HEK293T (cell line): ENCODE measurements at regions not wholly inside any gene's neighbourhood (a gene's known extent, or its start where the extent isn't known, plus 50 kb on each side); places are given as distances from the start of the nearest gene placed in this dataset.

Source experiments
- CTCF ChIA-PET: fragments of 350-600 bp; formaldehyde crosslinking; extraction: SDS; loops from one replicate; lab custom pipeline; 2021; ENCODE audit warnings: antibody characterized with exemption, inconsistent platforms; lab: Yijun Ruan, JAX
- POLR2A ChIA-PET: fragments of 350-600 bp; formaldehyde crosslinking; extraction: SDS; loops from one replicate; lab custom pipeline; 2020; ENCODE audit warnings: antibody characterized with exemption, inconsistent platforms; lab: Yijun Ruan, JAX
- DNase-seq: peaks from one replicate; pipeline ENCODE4 v3.0.0; 2012; ENCODE audit warnings: mixed read lengths; ENCODE audit errors: extremely low spot score
- ARNT ChIP-seq: fragments of 450-650 bp; IDR thresholded peaks from 2 replicates; pipeline ENCODE4 v1.6.1; 2017; ENCODE audit warnings: mild to moderate bottlenecking
- BHLHE40 ChIP-seq: fragments of 450-650 bp; IDR thresholded peaks from 2 replicates; pipeline ENCODE4 v1.6.1; 2016; ENCODE audit warnings: mild to moderate bottlenecking, moderate library complexity, borderline replicate concordance
- CTBP1 ChIP-seq: fragments of 450-650 bp; IDR thresholded peaks from 2 replicates; pipeline ENCODE4 v1.6.1; 2016; ENCODE audit warnings: borderline replicate concordance
- ELF4 ChIP-seq: fragments of 450-650 bp; IDR thresholded peaks from 2 replicates; pipeline ENCODE4 v1.6.1; 2017; ENCODE audit warnings: antibody characterized with exemption
- FOXA1 ChIP-seq: fragments of 450-650 bp; IDR thresholded peaks from 2 replicates; pipeline ENCODE4 v1.6.1; 2016; ENCODE audit warnings: mild to moderate bottlenecking
- FOXK2 ChIP-seq: fragments of 450-650 bp; IDR thresholded peaks from 2 replicates; pipeline ENCODE4 v1.6.1; 2016; ENCODE audit warnings: mild to moderate bottlenecking
- FOXM1 ChIP-seq: fragments of 450-650 bp; IDR thresholded peaks from 2 replicates; pipeline ENCODE4 v1.6.1; 2017; ENCODE audit warnings: mild to moderate bottlenecking, borderline replicate concordance
- HDGF ChIP-seq: fragments of 450-650 bp; IDR thresholded peaks from 2 replicates; pipeline ENCODE4 v1.6.1; 2017; ENCODE audit warnings: antibody characterized with exemption, borderline replicate concordance
- L3MBTL2 ChIP-seq: fragments of 450-650 bp; conservative IDR thresholded peaks from 2 replicates; pipeline ENCODE4 v1.6.1; 2016; ENCODE audit warnings: mild to moderate bottlenecking
- LEF1 ChIP-seq: fragments of 450-650 bp; IDR thresholded peaks from 2 replicates; pipeline ENCODE4 v1.6.1; 2017; ENCODE audit warnings: mild to moderate bottlenecking, borderline replicate concordance
- NFRKB ChIP-seq: fragments of 450-650 bp; IDR thresholded peaks from 2 replicates; pipeline ENCODE4 v1.6.1; 2016; ENCODE audit warnings: mild to moderate bottlenecking, moderate library complexity
- PKNOX1 ChIP-seq: fragments of 450-650 bp; IDR thresholded peaks from 2 replicates; pipeline ENCODE4 v1.6.1; 2016
- SP1 ChIP-seq: fragments of 450-650 bp; IDR thresholded peaks from 2 replicates; pipeline ENCODE4 v1.6.1; 2017
- SUZ12 ChIP-seq: fragments of 450-650 bp; IDR thresholded peaks from 2 replicates; pipeline ENCODE4 v1.6.1; 2016; ENCODE audit warnings: mild to moderate bottlenecking
- TARDBP ChIP-seq: fragments of 450-650 bp; IDR thresholded peaks from 2 replicates; pipeline ENCODE4 v1.6.1; 2016
- ZNF384 ChIP-seq: fragments of 450-650 bp; IDR thresholded peaks from 2 replicates; pipeline ENCODE4 v1.6.1; 2016

GRCh38 chr3:26763723-26764122 lies 141.2 kb downstream of the LRRC3B start:
- POLR2A ChIA-PET: no interaction called here
- DNase-seq: no peak
- TF ChIP-seq FOXM1 (no peak), ARNT (no peak), FOXA1 (no peak), HDGF (no peak), TARDBP (no peak), NFRKB (no peak)
- CTCF ChIA-PET: no interaction called here

DNA sequence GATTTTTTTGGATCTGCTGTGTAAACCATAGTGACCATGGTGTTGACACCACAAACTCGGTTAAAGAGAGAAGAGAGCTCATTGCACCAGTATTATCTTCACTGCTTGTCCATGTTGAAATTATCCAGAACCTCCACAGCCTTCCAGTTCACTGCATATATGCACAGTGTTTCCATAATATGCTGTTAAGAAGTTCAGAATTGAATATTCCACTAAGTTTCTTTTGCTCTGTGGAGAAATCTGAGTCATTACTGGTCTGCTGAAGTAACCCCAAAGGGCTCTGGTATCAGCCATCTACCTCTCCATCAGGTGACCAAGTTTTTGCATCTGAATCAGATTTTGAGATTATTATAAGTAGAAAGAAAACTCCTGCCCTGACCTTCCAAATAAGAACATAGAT lies 143.5 kb downstream of the LRRC3B start:
- DNase-seq: no peak
- TF ChIP-seq TARDBP (no peak), LEF1 (no peak), L3MBTL2 (no peak), PKNOX1 (no peak), FOXK2 (no peak), BHLHE40 (no peak), SP1 (no peak), ARNT (no peak), NFRKB (no peak), SUZ12 (no peak), FOXM1 (no peak), ELF4 (no peak), CTBP1 (no peak)
- POLR2A ChIA-PET: no interaction called here
- CTCF ChIA-PET: no interaction called here

DNA sequence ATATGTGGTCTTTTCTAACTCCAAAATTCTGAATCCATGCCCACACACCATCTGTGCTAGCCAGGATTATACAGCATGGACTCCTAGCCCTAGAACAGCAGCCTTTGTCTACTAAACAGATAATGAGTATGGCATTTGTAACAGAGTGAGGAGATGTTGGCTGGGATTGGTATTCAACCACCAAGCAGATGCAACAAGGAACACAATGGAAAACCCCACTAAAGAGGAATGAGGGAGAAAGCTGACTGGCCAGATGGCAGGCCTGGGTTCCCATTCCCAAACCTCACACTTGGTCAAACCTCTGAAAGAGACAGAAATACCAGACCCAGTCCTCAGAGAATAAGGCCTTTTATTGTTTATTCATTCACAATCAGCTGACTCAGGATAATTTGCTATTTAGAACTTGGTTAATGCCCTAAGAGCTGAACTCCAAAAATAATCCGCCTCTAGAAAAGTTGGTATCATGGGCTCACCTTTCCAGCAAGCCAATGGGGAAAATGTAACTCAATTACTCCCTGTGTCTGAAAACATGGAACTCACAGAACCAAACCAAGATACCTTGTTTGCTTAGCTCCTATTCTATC lies 145.6 kb downstream of the LRRC3B start:
- TF ChIP-seq NFRKB (no peak), BHLHE40 (no peak), SUZ12 (no peak), ARNT (no peak), HDGF (no peak), ELF4 (no peak), ZNF384 (no peak), FOXK2 (no peak), SP1 (no peak), LEF1 (no peak), L3MBTL2 (no peak), TARDBP (no peak), CTBP1 (no peak), PKNOX1 (no peak), FOXM1 (no peak), FOXA1 (no peak)
- ChIA-PET CTCF (no interaction called here), POLR2A (no interaction called here)
- DNase-seq: no peak

DNA sequence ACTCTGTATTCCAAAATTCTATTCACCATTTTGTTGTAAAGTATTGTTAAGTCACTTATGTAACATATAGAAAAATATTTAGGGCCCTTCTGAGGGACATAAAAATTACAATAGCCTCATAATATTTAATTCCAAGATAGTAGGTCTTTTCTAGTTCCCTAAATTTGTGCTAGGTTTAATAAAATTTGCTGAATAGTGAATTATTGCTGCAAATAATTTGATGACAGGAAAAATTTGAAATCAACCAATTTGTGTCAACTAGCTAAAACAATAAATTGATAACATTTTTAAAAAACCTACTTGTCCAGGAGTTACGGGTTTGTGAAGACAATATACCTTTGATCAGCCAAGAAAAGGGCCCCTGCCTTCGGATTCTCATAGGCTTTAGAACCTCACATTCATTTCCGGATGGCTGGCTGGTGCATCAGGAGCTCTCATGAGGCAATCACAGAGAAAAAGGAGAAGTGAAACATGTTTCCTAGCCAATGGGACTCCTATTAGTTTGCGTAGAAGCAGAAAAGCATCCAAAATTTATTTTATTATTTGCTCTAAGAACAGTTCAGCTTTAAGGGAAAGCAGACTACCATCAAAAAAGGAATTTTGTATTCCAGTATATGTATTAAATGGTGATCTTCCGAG lies 177.2 kb downstream of the LRRC3B start:
- no peak for DNase-seq
- ChIA-PET CTCF (no interaction called here), POLR2A (no interaction called here)
- TF ChIP-seq ZNF384: no peak
- TF ChIP-seq TARDBP: no peak
- no peak for TF ChIP-seq ELF4
- TF ChIP-seq LEF1: no peak
- TF ChIP-seq ARNT: no peak
- no peak for TF ChIP-seq BHLHE40
- TF ChIP-seq FOXM1: no peak
- no peak for TF ChIP-seq FOXA1
- TF ChIP-seq PKNOX1: no peak
- TF ChIP-seq FOXK2: no peak
- no peak for TF ChIP-seq CTBP1
- TF ChIP-seq HDGF: no peak
- no peak for TF ChIP-seq L3MBTL2
- no peak for TF ChIP-seq SUZ12
- TF ChIP-seq NFRKB: no peak
- TF ChIP-seq SP1: no peak

GRCh38 chr3:26807272-26807671 lies 184.7 kb downstream of the LRRC3B start:
- ChIA-PET CTCF (no interaction called here), POLR2A (no interaction called here)
- DNase-seq: no peak
- TF ChIP-seq L3MBTL2 (no peak), PKNOX1 (no peak), BHLHE40 (no peak), FOXM1 (no peak), ARNT (no peak), FOXA1 (no peak), FOXK2 (no peak)

DNA sequence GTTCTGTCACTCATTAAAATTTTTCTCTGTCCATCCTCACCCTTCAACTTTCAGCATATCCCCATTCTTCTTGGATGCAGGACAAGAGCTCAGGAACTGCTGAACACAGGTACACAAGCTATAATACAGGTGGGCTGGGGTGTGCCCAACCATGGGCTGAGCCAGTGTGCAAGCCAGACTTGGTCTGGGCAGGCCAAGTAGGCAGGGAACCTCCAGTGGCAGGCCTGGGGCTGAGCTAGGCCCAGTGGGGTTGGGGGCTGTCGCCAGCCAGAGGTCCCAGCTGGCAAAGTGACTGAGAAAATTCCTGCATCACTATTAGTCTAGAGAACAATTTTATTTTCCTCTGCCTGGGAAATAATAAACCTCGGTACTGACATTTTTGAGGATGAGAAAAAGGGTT lies 202.9 kb downstream of the LRRC3B start:
- ChIA-PET POLR2A (no interaction called here), CTCF (no interaction called here)
- no peak for DNase-seq
- no peak for TF ChIP-seq NFRKB
- TF ChIP-seq HDGF: no peak
- TF ChIP-seq TARDBP: no peak
- no peak for TF ChIP-seq FOXM1
- TF ChIP-seq ZNF384: no peak
- TF ChIP-seq CTBP1: no peak
- TF ChIP-seq SP1: no peak
- TF ChIP-seq FOXA1: no peak
- no peak for TF ChIP-seq ELF4
- no peak for TF ChIP-seq PKNOX1
- no peak for TF ChIP-seq SUZ12
- TF ChIP-seq FOXK2: no peak
- no peak for TF ChIP-seq ARNT
- no peak for TF ChIP-seq L3MBTL2
- no peak for TF ChIP-seq BHLHE40
- no peak for TF ChIP-seq LEF1
